AG09309 (cell line): ENCODE measurements at regions not wholly inside any gene's neighbourhood (a gene's known extent, or its start where the extent isn't known, plus 50 kb on each side); places are given as distances from the start of the nearest gene placed in this dataset.
"Not testable (repeated sequence)": the region's sequence is repeated elsewhere in the genome, so short reads cannot be mapped to it uniquely, and the experiment has no call there.

Source experiments
- DNase-seq: peaks from one replicate; pipeline ENCODE4 v3.0.0-alpha.2; 2010; ENCODE audit warnings: low read depth
- H3K4me3 ChIP-seq: 2 replicates; pipeline ENCODE4 v1.5.1; 2011; ENCODE audit warnings: mild to moderate bottlenecking, low read depth, low read length, moderate library complexity; ENCODE audit not compliant: control insufficient read depth
- CTCF ChIP-seq: IDR thresholded peaks from 2 replicates; pipeline ENCODE4 v1.5.1; 2011; ENCODE audit warnings: mild to moderate bottlenecking, low read depth, low read length, inconsistent platforms; ENCODE audit not compliant: insufficient read depth, control insufficient read depth; ENCODE audit errors: missing control alignments

- DNase-seq: no peak
- no peak for TF ChIP-seq CTCF
- H3K4me3 ChIP-seq: no peak overlapping the region
Measured at GRCh38 chr17:21495281-21495680, 119.1 kb downstream of the KCNJ12 start.

- DNase-seq: no peak
- H3K4me3 ChIP-seq: no peak overlapping the region
- TF ChIP-seq CTCF: no peak
Measured at GRCh38 chr17:21500064-21500463, 123.9 kb downstream of the KCNJ12 start.

GRCh38 chr17:21501927-21502700 lies 126.0 kb downstream of the KCNJ12 start:
- H3K4me3 ChIP-seq, DNase-seq: not testable (repeated sequence)

- no peak overlapping the region for H3K4me3 ChIP-seq
- TF ChIP-seq CTCF: no peak
- DNase-seq: no peak
Measured at GRCh38 chr17:21505819-21506815, 130.0 kb downstream of the KCNJ12 start.

GRCh38 chr17:21507806-21508205 lies 131.6 kb downstream of the KCNJ12 start:
- not testable (repeated sequence) for H3K4me3 ChIP-seq, DNase-seq

- no peak for TF ChIP-seq CTCF
- no peak overlapping the region for H3K4me3 ChIP-seq
- no peak for DNase-seq
Measured at GRCh38 chr17:21508211-21508610, 132.1 kb downstream of the KCNJ12 start.

- DNase-seq, H3K4me3 ChIP-seq: not testable (repeated sequence)
Measured at GRCh38 chr17:21509356-21509755, 133.2 kb downstream of the KCNJ12 start.

- TF ChIP-seq CTCF: no peak
- H3K4me3 ChIP-seq: peak overlapping the region; percentile 44; the same call in 1 of the 2 replicates
- DNase-seq: no peak
Measured at GRCh38 chr17:21510686-21511362, 134.7 kb downstream of the KCNJ12 start.
